ENCODE measurements at regions not wholly inside any gene's neighbourhood (a gene's known extent, or its start where the extent isn't known, plus 50 kb on each side); places are given as distances from the start of the nearest gene placed in this dataset.
"Not testable (repeated sequence)": the region's sequence is repeated elsewhere in the genome, so short reads cannot be mapped to it uniquely, and the experiment has no call there.

GRCh38 chr6:140346428-140346827 lies 972.0 kb upstream of the CITED2 start:
- TF ChIP-seq, protein P1, sequence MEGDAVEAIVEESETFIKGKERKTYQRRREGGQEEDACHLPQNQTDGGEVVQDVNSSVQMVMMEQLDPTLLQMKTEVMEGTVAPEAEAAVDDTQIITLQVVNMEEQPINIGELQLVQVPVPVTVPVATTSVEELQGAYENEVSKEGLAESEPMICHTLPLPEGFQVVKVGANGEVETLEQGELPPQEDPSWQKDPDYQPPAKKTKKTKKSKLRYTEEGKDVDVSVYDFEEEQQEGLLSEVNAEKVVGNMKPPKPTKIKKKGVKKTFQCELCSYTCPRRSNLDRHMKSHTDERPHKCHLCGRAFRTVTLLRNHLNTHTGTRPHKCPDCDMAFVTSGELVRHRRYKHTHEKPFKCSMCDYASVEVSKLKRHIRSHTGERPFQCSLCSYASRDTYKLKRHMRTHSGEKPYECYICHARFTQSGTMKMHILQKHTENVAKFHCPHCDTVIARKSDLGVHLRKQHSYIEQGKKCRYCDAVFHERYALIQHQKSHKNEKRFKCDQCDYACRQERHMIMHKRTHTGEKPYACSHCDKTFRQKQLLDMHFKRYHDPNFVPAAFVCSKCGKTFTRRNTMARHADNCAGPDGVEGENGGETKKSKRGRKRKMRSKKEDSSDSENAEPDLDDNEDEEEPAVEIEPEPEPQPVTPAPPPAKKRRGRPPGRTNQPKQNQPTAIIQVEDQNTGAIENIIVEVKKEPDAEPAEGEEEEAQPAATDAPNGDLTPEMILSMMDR (IDR thresholded peaks at IDR 0.05; ENCODE audit: insufficient read depth, low read length, severe bottlenecking), result no peak
- DNase-seq (ENCODE audit: low read depth) (no peak), FAIRE-seq (no peak)
- H3K36me3 ChIP-seq (ENCODE audit: control insufficient read depth, insufficient read depth, low read length), result no peaks in the 10 kb centered on the region
- no peaks in the 10 kb centered on the region for H3K27me3 ChIP-seq (ENCODE audit: control insufficient read depth, insufficient read depth, low read length)
- H3K4me3 ChIP-seq (ENCODE audit: low read depth, low read length), result no peak overlapping the region

DNA sequence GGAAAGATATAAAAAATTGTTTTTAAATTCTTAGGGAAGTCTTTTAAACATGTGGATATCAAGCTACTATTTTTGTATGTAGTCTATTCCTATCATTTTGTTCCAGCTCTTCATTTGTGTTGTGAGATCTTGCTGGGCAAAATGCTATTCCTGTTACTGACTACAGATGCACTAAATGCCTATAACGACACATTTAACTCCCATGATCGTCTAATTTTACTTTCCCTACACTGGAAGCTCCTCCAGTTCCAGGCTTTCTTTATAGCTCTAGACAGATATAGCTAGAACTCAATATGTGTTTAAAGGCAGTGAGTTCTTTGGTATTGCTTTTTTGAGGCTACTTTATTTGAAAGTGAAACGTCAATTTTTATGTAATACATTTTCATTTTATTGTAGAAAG lies 971.5 kb upstream of the CITED2 start:
- no peak for FAIRE-seq
- no peak for DNase-seq (ENCODE audit: low read depth)

GRCh38 chr6:140344142-140344913 lies 969.9 kb upstream of the CITED2 start:
- FAIRE-seq (no peak), DNase-seq (ENCODE audit: low read depth) (peak; percentile 77)
- no peaks in the 10 kb centered on the region for H3K27me3 ChIP-seq (ENCODE audit: control insufficient read depth, insufficient read depth, low read length)
- no peak overlapping the region for H3K4me3 ChIP-seq (ENCODE audit: low read depth, low read length)
- TF ChIP-seq, protein P1 (IDR thresholded peaks at IDR 0.05; ENCODE audit: insufficient read depth, low read length, severe bottlenecking), result no peak
- no peaks in the 10 kb centered on the region for H3K36me3 ChIP-seq (ENCODE audit: control insufficient read depth, insufficient read depth, low read length)

More for the DNA sequence above, 971.5 kb upstream of the CITED2 start:
- no peaks in the 10 kb centered on the region for H3K36me3 ChIP-seq (ENCODE audit: control insufficient read depth, insufficient read depth, low read length)
- no peaks in the 10 kb centered on the region for H3K27me3 ChIP-seq (ENCODE audit: control insufficient read depth, insufficient read depth, low read length)
- H3K4me3 ChIP-seq (ENCODE audit: low read depth, low read length), result no peak overlapping the region
- TF ChIP-seq, protein P1 (IDR thresholded peaks at IDR 0.05; ENCODE audit: insufficient read depth, low read length, severe bottlenecking), result no peak

DNA sequence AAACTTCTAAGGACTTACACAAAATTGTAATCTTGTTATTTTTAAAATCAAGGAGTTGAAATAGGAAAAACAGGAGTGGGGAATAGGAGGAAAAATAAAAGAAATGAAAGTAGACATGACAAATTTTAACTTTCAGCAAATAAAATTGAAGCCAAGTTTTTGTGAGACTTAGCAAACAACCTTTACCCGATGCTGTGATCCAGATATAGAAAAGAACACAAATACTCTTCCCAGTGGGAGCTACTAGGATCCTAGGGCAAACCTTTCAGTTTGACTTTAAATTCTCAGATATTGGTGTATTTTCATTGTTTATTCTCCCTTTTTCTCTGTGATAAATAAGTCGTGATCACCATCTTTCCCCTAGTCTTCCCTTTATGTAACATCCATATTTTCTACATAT lies 968.7 kb upstream of the CITED2 start:
- TF ChIP-seq, protein P1 (IDR thresholded peaks at IDR 0.05; ENCODE audit: insufficient read depth, low read length, severe bottlenecking), result no peak
- H3K36me3 ChIP-seq (ENCODE audit: control insufficient read depth, insufficient read depth, low read length), result no peaks in the 10 kb centered on the region
- H3K27me3 ChIP-seq (ENCODE audit: control insufficient read depth, insufficient read depth, low read length), result no peaks in the 10 kb centered on the region
- no peak overlapping the region for H3K4me3 ChIP-seq (ENCODE audit: low read depth, low read length)
- DNase-seq (ENCODE audit: low read depth) (no peak), FAIRE-seq (no peak)

- Histone ChIP-seq H3K27me3 (ENCODE audit: control insufficient read depth, insufficient read depth, low read length) (no peaks in the 10 kb centered on the region), H3K4me3 (ENCODE audit: low read depth, low read length) (no peak overlapping the region), H3K36me3 (ENCODE audit: control insufficient read depth, insufficient read depth, low read length) (no peaks in the 10 kb centered on the region)
- FAIRE-seq, result no peak
- no peak for DNase-seq (ENCODE audit: low read depth)
- TF ChIP-seq, protein P1 (IDR thresholded peaks at IDR 0.05; ENCODE audit: insufficient read depth, low read length, severe bottlenecking), result no peak
These were observed 966.8 kb upstream of the CITED2 start for GRCh38 chr6:140341272-140341671.

DNA sequence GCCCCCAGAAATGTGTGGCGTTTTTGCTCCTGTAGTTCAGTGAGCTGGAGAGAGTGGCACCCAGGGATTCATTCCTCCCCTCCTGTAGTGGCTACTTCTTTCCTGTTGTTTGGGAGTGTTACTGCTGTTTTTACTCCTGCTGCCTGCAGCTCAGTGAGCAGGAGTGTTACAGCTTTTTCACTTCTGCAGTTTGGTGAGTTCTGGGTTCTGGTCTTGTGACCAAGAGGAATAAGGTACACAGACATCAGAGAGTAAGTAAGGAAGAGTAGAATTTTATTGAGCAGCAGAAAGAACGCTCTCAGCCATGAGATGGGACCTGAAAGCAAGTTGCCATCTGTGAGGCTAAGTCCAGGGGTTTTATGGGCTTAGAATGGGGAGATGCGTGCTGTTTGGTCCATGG lies 966.3 kb upstream of the CITED2 start:
- H3K36me3 ChIP-seq (ENCODE audit: control insufficient read depth, insufficient read depth, low read length), result no peaks in the 10 kb centered on the region
- TF ChIP-seq, protein P1 (IDR thresholded peaks at IDR 0.05; ENCODE audit: insufficient read depth, low read length, severe bottlenecking), result no peak

DNA sequence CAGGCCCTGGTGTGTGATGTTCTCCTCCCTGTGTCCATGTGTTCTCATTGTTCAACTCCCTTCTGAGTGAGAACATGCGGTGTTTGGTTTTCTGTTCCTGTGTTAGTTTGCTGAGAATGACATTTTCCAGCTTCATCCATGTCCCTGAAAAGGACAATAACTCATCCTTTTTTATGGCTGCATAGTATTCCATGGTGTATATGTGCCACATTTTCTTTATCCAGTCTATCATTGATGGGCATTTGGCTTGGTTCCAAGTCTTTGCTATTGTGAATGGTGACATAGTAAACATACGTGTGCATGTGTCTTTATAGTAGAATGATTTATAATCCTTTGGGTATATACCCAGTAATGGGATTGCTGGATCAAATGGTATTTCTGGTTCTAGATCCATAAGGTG lies 964.6 kb upstream of the CITED2 start:
- DNase-seq (ENCODE audit: low read depth); H3K27me3 ChIP-seq (ENCODE audit: control insufficient read depth, insufficient read depth, low read length); FAIRE-seq; H3K4me3 ChIP-seq (ENCODE audit: low read depth, low read length); H3K36me3 ChIP-seq (ENCODE audit: control insufficient read depth, insufficient read depth, low read length): not testable (repeated sequence)

More for the DNA sequence above, 966.3 kb upstream of the CITED2 start:
- no peaks in the 10 kb centered on the region for H3K27me3 ChIP-seq (ENCODE audit: control insufficient read depth, insufficient read depth, low read length)
- no peak for FAIRE-seq
- no peak for DNase-seq (ENCODE audit: low read depth)
- H3K4me3 ChIP-seq (ENCODE audit: low read depth, low read length), result no peak overlapping the region

Measured in bronchial epithelial cell (primary cell).